GM19238 (cell line): ENCODE measurements at regions not wholly inside any gene's neighbourhood (a gene's known extent, or its start where the extent isn't known, plus 50 kb on each side); places are given as distances from the start of the nearest gene placed in this dataset.

Source experiments
- DNase-seq: peaks from one replicate; pipeline ENCODE4 v3.0.0; 2011; ENCODE audit warnings: low spot score; ENCODE audit not compliant: insufficient read length

DNA sequence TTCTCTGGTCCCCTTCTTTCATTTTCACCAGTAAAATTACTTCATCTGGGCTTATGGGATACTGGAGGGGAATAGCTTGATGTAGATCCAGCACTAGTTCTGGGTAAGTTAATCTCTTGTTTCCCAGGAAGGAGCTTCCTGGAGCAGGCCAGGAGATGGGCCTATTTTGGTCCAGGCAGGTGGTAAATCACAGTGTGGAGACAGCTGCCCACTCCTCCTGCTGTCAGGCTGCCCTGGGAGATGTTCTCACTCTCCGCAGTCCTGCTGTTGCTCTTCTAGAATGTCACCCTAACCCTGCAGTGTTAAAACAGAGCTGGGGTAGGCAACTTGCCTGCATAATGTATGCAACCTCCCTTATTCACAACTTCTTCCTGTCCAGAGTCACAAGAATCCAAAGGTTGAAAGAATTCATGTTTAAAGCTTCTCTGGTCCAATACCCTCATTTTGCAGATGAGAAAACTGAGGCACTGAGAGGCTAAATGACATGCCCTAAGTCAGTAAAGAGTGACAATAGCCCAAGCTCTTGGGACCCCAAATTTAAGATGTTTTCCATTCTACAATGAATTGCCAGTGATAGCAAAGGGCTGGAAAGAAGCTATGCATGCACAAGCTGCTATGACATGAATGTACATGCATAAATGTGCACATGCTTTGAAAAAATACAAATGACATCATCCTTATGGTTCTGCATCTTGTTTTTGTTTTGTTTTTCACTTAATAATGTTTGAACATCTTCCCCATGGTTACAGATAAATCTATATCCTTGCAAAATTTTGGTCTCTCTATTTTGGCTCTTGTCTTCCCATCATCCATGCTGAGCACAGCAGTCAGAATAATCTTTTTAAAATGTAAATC, 71.8 kb upstream of the ADRA1B start:
- DNase-seq: no peak

GRCh38 chr5:159849437-159850083, 66.7 kb upstream of the ADRA1B start:
- DNase-seq: no peak

- DNase-seq: no peak
Observed at GRCh38 chr5:159850160-159850559, 66.1 kb upstream of the ADRA1B start.

GRCh38 chr5:159851053-159851452, 65.2 kb upstream of the ADRA1B start:
- DNase-seq: no peak

DNA sequence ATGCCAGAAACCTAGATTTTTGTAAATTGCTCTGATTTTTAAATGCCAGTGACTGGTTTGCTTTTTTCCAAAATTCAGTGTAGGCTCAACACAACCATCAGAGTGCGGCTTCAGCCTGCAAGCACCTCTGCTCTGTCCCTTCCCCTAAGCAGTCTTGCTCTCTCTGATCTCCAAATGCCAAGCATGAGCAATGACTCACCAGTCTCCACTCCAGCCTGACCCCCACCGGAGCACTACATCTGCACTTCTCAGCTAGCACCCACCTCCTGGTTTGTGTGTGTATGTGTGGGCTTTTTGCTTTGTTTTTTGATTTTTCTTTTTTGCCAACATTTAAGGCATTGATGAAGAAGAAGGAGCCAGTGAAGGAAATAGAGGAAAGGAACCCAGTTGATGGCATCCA, 61.4 kb upstream of the ADRA1B start:
- no peak for DNase-seq

DNA sequence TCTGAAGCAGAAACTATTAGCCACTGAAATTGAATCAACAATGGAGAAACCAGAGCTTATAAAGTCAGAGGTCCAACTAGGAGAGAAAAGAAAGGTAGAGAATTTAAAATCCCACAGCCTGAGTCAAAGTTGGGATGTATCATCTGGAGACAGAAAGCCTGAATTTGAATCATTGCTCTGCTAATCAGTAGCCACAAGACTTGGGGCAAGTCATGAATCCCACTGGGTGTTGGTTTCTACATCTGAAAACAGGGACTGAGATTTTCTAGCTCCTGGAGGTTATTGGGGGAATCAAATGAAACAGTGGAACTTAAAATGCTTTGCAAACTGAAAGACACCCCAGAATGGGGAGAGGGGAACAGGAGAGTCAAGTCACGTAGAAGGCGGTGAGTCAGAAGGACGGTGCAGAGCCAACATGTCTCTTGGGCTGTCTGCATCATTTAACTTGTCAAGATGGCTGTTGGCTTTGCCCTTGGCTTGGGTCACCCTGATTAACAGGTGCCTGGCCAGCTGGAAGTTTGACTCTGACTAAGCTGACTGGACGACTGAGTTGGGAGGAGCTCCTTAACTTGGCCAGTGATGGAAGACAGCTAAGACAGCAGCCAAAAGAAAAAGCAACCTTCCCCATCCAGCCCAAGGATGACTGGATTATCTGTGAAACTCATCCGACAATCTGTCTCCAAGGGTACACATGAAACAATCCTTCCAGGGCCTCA, 60.6 kb upstream of the ADRA1B start:
- no peak for DNase-seq

DNA sequence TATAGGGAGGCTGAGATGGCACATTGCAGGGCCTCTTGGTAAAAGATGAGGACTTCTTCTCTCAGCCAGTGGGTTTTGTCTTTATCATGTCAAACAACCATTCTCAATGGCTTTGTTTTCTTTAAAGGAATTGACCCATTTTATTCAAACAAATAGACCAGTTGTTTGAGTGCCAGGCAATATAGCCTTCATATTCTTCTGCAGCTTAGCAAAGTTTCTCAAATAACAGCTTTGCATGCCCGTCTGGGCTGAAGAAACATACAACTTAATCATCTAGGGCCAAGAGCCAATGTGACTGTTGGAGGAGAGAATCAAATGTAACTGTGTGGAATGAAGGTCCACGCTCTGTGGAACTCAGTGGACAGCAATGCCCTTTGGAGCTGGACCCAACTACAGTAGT, 57.4 kb upstream of the ADRA1B start:
- DNase-seq: no peak

GRCh38 chr5:159861086-159861485, 55.2 kb upstream of the ADRA1B start:
- DNase-seq: no peak

GRCh38 chr5:159864885-159865691, 51.2 kb upstream of the ADRA1B start:
- peak; percentile 7 for DNase-seq

GRCh38 chr5:159866093-159866492, 50.2 kb upstream of the ADRA1B start:
- DNase-seq: no peak
